ENCODE measurements at regions not wholly inside any gene's neighbourhood (a gene's known extent, or its start where the extent isn't known, plus 50 kb on each side); places are given as distances from the start of the nearest gene placed in this dataset.

DNA sequence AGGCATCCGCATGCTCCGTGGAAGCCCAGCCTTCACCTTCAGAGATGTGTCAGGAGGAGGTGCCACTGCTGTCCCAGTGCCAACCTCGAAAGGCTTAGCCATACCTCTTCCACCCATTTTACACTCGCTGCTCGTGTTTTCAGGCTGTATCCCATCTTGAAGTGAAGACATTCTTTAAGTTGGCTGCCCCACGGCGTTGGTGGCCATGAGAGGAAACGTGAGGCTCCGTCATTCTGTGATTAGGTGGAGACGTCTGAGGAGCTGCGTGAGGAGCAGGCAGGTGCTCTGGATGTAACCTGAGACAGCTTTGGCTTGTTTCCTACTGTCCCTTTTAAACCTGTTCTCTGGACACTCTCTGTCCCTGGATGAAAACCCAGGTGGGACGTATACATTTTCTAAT, 159.9 kb upstream of the RNF32 start:
- H3K4me3 ChIP-seq, result no peak overlapping the region
- H3K4me1 ChIP-seq, result no peaks in the 10 kb centered on the region
- H3K27ac ChIP-seq, result no peak overlapping the region
- H3K36me3 ChIP-seq, result no peaks in the 10 kb centered on the region
- no peaks in the 10 kb centered on the region for H3K9me3 ChIP-seq
- peaks cover 0 to 4% (median 0%) of the 10 kb centered on the region in 3 donors for H3K27me3 ChIP-seq
- intact Hi-C loops (cut with DNase I; ENCODE audit: low total_unique reads), result no loop called here
- no peak for TF ChIP-seq POLR2A (IDR thresholded peaks at IDR 0.05)
- TF ChIP-seq, protein P1, sequence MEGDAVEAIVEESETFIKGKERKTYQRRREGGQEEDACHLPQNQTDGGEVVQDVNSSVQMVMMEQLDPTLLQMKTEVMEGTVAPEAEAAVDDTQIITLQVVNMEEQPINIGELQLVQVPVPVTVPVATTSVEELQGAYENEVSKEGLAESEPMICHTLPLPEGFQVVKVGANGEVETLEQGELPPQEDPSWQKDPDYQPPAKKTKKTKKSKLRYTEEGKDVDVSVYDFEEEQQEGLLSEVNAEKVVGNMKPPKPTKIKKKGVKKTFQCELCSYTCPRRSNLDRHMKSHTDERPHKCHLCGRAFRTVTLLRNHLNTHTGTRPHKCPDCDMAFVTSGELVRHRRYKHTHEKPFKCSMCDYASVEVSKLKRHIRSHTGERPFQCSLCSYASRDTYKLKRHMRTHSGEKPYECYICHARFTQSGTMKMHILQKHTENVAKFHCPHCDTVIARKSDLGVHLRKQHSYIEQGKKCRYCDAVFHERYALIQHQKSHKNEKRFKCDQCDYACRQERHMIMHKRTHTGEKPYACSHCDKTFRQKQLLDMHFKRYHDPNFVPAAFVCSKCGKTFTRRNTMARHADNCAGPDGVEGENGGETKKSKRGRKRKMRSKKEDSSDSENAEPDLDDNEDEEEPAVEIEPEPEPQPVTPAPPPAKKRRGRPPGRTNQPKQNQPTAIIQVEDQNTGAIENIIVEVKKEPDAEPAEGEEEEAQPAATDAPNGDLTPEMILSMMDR (IDR thresholded peaks at IDR 0.05 in 4 of 5, conservative IDR thresholded peaks at IDR 0.05 in 1 of 5), result no peak
- ATAC-seq (no peak), DNase-seq (no peak)
- in situ Hi-C loops (cut with MboI; ENCODE audit: low sequenced_read_pairs in 4 of 4), result no loop called here

DNA sequence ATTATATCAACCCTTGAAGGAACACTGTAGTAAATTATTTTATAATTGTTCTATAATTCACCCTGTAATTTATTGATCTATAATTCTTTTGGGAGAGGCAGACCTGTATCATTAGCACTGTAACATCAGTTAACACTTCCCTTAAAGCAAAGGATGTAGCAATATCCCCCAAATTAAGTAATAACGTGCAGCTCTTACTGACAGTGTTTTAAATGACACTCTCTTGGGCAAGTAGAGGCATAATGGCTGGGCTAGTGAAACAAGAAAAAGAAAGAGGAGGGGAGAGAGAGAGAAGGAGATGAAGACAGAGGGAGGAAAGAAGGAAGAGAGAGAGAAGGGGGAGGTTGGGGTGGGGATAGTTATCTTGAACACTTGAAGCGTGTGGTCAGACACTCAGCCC, 161.0 kb upstream of the RNF32 start:
- Histone ChIP-seq H3K27ac (no peak overlapping the region), H3K36me3 (no peaks in the 10 kb centered on the region), H3K9me3 (no peaks in the 10 kb centered on the region), H3K4me1 (no peaks in the 10 kb centered on the region), H3K4me3 (no peak overlapping the region), H3K27me3 (peaks cover 0 to 4% (median 0%) of the 10 kb centered on the region in 3 donors)
- TF ChIP-seq, protein P1 (IDR thresholded peaks at IDR 0.05 in 4 of 5, conservative IDR thresholded peaks at IDR 0.05 in 1 of 5), result no peak
- no peak for TF ChIP-seq POLR2A (IDR thresholded peaks at IDR 0.05)
- intact Hi-C loops (cut with DNase I; ENCODE audit: low total_unique reads), result no loop called here
- DNase-seq (no peak), ATAC-seq (no peak)
- in situ Hi-C loops (cut with MboI; ENCODE audit: low sequenced_read_pairs in 4 of 4), result no loop called here

DNA sequence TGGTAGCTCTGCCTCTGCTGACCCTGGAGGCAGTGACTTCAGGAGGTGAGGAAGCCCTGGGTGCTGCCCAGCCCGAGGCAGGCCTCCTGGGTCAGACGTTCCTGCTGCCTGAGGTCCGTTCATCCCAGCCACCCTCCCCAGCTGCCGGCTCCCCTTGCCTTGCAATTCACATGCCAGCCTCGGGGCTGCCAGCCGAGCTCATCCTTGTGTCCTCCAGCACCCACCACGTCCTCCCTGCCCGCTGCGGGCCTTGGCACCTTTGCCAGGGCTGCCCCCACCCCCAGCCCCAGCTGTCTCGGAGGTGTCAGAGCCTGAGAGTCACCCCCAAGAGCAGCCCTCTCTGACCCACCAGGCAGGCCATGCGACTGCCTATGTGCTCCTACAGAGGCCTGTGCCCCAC, 162.1 kb upstream of the RNF32 start:
- Histone ChIP-seq H3K36me3 (no peaks in the 10 kb centered on the region), H3K4me3 (no peak overlapping the region), H3K4me1 (no peaks in the 10 kb centered on the region), H3K27me3 (peaks cover 0 to 4% (median 0%) of the 10 kb centered on the region in 3 donors), H3K9me3 (no peaks in the 10 kb centered on the region), H3K27ac (no peak overlapping the region)
- DNase-seq, result no peak
- TF ChIP-seq POLR2A (IDR thresholded peaks at IDR 0.05), result no peak
- TF ChIP-seq, protein P1 (IDR thresholded peaks at IDR 0.05 in 4 of 5, conservative IDR thresholded peaks at IDR 0.05 in 1 of 5), result no peak
- no peak for ATAC-seq
- in situ Hi-C loops (cut with MboI; ENCODE audit: low sequenced_read_pairs in 4 of 4) (no loop called here), intact Hi-C loops (cut with DNase I; ENCODE audit: low total_unique reads) (no loop called here)

DNA sequence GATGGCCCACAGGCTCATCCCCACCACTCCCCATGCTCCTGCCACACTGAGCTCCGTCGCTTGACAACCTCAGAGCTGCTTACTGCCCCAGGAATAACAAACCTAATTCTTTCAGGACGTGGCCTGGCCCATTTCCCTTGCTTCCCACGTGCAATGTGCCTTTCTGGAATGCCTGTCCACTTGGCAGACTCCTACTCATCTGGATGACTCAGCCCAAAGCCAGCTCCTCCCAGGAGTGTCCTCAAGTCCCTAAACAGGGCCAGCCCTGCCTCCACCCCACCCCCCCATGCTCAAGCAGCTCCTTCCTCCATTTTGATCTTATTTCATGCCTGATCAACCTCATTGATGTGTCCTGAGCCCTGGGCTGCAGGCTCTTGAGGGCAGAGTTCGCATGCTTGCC, 164.9 kb upstream of the RNF32 start:
- H3K27ac ChIP-seq, result no peak overlapping the region
- H3K36me3 ChIP-seq, result no peaks in the 10 kb centered on the region
- DNase-seq (peak in 1 of 2 donors; percentile 15), ATAC-seq (no peak)
- no peak for TF ChIP-seq POLR2A (IDR thresholded peaks at IDR 0.05)
- TF ChIP-seq, protein P1 (IDR thresholded peaks at IDR 0.05 in 4 of 5, conservative IDR thresholded peaks at IDR 0.05 in 1 of 5), result no peak
- peaks cover 0 to 4% (median 0%) of the 10 kb centered on the region in 3 donors for H3K27me3 ChIP-seq
- in situ Hi-C loops (cut with MboI; ENCODE audit: low sequenced_read_pairs in 4 of 4), result no loop called here
- no peak overlapping the region for H3K4me3 ChIP-seq
- intact Hi-C loops (cut with DNase I; ENCODE audit: low total_unique reads), result no loop called here
- no peaks in the 10 kb centered on the region for H3K4me1 ChIP-seq
- no peaks in the 10 kb centered on the region for H3K9me3 ChIP-seq

DNA sequence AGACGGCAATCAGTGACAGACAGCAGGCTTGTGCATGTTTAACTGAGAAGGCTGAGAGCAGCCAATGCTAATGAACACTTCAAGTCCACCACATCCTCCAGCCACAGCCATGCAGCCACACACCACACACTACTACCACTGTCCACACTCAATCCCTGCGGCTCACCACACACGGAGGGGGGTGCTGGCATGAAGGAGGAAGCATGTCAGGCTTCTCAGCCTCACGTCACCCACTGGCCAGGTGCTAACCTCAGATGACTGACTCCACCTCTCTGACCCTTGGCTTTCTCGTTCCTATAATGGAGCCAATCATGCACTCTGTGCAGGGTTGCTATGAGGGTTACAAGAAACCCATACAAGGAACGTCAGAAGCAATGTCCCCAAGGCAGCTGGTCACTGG, 165.4 kb upstream of the RNF32 start:
- H3K27me3 ChIP-seq, result peaks cover 0 to 4% (median 0%) of the 10 kb centered on the region in 3 donors
- TF ChIP-seq, protein P1 (IDR thresholded peaks at IDR 0.05 in 4 of 5, conservative IDR thresholded peaks at IDR 0.05 in 1 of 5), result no peak
- TF ChIP-seq POLR2A (IDR thresholded peaks at IDR 0.05), result no peak

More for the DNA sequence above, 165.4 kb upstream of the RNF32 start:
- no peak overlapping the region for H3K4me3 ChIP-seq
- ATAC-seq, result no peak
- in situ Hi-C loops (cut with MboI; ENCODE audit: low sequenced_read_pairs in 4 of 4) (no loop called here), intact Hi-C loops (cut with DNase I; ENCODE audit: low total_unique reads) (no loop called here)
- no peaks in the 10 kb centered on the region for H3K36me3 ChIP-seq
- no peaks in the 10 kb centered on the region for H3K4me1 ChIP-seq
- DNase-seq, result no peak
- no peak overlapping the region for H3K27ac ChIP-seq
- H3K9me3 ChIP-seq, result no peaks in the 10 kb centered on the region

Data from gastrocnemius medialis (tissue), 4 donors.